GM18511 (cell line): ENCODE measurements at regions not wholly inside any gene's neighbourhood (a gene's known extent, or its start where the extent isn't known, plus 50 kb on each side); places are given as distances from the start of the nearest gene placed in this dataset.
"Not testable (repeated sequence)": the region's sequence is repeated elsewhere in the genome, so short reads cannot be mapped to it uniquely, and the experiment has no call there.

ENCODE experiments used
- ATAC-seq: cut with Tn5 transposase; IDR thresholded peaks from one replicate; pipeline ENCODE4 v1.9.1; 2021; ENCODE audit warnings: mild to moderate bottlenecking, moderate library complexity; ENCODE audit not compliant: unreplicated experiment

DNA sequence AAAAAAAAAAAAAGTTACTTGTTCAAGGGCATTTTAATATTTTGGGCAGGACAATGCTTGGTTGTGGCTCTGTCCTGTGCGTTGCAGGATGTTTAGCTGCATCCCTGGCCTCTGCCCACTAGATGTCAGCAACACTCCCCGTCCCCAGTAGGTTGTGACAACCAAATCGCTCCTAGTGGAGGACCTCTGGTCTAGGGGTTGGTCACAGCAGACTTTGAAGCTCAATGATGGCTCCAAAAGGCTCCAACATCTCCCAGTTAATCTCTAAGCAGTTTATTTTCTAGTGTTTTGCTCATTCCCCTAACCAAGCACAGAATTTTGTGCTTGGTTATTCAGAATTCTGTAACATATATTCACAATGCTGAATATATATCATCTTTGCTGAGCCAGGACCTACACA, 67.0 kb downstream of the CHRNA1 start:
- ATAC-seq = peak; percentile 95

DNA sequence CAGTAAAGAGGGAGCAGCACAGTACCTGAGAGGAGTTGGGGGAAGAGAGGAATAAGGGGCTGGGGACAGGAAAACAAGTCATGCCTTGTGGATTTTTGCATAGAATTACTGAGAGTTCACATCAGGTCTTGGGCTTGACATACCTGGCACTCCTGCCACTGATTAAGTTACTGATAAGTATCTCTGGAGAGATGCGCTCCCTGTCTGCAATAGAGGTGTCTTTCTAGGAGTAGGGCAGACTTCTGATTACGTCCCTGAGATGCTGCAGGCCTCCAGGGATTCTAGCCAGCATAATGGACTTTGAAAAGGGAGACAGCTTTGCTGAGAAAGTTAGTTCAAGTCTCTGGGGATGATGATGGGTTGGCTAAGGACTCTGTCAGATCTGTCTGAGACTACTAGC, 69.4 kb downstream of the CHRNA1 start:
- ATAC-seq = no peak

DNA sequence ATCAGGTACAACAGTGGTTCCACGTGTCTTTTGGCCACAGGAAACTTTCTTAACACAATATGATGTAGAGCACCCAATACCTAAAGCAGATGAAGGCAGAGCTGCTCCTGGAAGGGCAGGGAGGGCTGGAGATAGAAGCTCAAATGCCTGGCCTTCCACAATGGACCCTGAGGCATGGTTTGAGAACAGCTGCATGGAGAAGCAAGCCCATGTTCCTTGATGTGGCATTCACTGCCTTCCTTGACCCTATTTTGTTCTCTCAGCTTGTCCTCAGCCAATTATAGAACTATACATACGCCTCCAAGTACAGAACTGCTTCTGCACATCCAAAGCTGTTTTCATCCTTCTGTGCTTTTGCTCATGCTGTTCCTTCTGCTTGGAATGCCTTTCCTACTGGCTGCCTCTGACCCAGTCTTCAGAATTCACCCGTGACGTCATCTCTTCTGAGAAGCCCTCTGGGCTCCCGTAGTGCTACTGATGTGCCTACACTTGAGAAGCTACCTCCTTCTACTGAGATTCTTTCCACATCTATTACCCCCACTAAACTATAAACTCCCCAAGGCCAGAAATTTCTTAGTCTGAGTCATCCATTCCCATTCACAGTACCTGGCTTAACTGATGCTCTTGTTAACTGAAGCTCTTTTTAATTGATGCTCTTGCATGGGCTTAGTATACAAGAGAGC, 69.9 kb downstream of the CHRNA1 start:
- ATAC-seq = no peak

DNA sequence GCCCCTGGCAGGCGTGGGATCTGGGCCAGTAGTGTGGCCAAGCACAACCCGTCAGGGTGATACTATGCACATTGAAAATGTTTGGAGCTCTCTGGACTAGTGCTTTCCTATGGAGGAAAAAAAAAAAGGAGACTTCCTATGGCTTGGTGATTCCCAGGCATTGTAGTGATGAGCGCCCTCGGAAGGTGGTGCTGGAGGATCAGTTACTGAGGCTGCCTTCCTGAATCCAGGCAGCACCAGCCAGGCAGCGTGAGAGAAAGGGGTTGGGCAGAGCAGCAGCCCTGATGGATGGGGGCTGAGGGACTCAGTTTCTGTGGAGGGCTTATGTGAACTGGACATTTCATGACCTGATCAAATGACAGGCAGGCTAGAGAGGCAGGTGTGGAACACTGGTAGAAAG, 70.9 kb downstream of the CHRNA1 start:
- ATAC-seq = no peak

DNA sequence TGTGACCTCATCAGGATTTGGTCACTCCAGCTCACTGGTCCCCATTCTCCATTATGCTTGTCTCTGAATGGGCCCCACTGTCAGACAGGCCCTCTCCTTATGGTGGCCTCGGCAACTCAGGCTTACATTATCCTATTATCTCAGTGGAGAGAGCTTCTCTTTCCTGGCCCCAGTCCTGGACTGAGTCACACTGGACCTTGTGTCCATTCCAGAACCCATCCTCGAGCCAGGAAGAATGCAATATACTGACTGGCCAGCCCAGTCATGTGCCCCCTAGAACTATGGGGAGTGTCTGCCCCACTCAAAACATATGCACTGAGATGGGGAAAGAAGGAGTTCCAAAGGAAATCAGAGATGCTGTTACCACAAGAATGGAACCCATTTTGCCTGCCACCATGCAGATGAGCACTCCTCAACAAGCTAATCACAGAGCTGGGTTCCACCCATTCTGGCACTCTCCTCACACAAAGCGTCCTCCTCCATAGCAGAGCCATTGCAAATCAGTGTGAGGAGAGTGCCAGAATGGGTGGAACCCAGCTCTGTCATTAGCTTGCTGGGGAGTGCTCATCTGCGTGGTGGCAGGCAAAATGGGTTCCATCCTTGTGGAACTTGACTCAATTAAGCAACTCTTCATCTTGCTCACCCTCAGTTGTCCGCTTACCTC, 71.9 kb downstream of the CHRNA1 start:
- no peak for ATAC-seq

DNA sequence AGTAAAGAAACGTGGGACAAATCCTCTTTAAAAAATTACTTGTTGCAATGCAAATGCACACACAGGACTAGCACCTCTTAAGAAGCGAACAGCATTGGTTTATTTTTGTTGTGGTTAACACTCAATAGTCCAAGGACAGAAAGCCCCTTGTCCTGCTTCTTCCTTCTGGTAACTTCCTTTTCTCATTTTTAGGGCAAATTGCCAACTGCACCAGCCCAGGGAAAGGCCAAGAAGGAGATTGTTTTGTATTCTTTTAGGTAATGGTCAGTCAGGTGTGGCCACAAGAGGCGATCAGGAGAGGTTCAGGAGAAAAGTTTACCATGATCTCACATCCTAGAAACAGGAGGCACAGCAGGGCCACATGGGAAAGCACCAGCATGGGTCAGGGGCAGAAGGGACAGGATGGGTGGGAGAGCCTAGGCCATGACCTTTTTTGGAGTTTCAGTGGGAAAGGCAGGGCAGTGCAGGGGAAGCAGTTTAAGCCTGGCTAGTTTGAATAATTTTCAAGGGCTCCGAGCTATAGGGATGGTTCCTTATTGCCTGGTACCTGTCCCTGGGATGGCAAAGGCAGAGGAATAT, 73.0 kb downstream of the CHRNA1 start:
- ATAC-seq = no peak

DNA sequence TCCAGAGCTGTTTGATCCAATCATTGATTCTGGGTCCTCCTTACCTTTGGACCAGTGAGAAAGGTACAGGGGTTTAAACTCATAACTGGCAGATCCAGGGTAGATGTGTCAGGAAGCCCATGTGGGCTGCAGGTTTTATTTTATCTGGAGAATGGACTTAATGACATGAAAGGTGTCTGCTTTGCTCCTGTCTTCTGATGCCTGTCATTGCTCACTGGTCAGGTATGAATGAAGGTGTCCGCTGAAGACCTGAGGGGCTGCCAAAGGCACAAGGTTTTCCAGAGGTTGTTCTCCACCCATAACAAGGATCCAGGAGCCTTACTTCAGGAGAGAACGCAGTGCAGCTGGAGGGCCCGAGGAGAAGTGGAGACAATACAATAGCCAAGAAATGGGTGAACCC, 74.2 kb downstream of the CHRNA1 start:
- ATAC-seq = no peak

DNA sequence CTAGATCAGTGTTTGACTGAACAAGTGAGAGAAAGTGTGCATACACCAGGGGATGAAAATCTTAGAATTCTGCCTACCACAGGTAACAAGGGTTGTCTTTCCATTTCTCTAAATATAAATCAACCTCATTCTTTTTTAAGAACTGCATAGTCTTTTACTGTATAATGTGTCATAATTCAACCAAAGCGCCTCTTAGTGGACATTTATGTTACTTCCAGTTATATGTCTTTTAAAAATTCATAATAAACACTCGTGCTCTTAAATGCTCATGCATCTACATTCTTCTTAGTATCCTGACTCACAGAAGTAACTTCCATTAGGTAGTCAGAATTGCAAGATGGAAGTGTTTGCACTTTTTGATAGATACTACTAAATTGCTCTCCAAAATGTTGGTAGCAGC, 76.2 kb downstream of the CHRNA1 start:
- peak; percentile 50 for ATAC-seq

DNA sequence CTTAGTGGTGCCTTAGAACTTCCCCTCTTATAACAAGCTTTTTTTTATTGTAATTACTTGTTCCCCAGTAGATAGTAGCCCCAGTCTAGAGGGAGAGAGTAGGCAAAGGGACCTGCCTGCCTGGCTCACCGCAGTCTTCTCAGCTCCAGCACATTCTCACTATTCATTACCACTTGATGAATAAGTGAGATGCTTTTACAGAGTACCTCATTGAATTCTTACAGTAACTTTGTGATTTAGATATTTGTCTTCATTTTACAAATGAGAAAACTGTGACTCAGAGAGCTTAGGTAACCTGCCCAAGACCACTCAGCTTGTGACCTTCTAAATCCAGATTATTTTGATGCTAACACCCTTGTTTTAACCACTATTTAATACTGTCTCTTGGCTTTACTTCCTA, 77.8 kb downstream of the CHRNA1 start:
- no peak for ATAC-seq

DNA sequence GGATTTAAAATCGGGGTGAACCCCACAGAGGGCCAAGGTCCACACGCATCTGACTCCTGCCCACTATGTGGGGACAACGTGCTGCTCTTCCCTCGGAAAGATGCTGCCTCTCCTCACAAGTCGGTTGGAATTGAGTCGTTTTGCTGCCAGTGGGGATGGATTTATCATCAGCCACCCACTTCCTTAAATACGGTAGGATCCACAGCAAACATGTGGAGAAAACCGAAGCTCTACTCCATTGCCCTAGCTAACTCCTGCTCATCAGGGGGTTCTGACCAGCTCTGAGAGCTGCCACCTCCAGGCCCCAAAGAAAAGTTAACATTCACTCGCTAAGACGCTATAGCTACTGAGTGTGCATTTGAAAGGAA, 80.9 kb downstream of the CHRNA1 start:
- ATAC-seq = peak; percentile 42

DNA sequence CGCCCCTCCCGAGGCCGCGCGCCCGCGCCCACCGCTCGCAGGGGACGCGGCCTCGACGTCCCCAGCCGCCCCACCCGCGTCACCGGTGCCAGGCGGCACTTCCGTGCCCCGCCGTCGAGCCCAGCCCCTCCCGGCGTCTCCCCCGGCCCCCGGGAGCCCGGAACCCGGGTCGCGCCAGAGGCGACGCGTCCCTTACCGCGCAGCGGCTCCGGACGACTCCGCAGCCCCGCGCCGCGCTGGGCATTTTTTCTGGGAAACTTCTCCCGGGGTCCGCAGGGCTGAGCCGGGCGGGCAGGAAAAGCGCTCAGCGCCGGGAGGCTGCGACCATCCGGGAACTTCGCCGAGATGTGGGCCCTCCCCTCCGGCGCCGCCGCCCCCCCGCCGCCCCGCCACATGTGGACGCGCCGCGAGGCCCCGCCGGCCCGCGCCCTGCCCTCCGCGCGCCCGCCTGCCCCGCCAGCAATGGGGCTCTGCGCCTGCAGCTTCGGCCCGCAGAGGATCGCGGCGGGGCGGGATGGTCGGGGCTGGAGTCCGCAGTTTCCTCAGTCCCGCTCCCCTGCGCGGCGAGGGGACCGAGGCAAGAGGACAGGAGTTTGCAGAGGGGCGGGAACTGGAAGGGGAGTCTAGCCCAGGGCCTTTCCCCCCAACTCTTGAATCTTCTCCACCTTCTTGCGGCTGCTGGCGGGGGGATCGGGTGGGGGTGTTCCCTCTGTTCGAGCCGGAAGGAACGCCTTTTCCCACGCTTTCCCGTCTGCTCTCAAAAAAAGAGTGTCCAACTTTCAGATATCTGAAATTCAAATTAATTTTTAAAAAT, 81.5 kb downstream of the CHRNA1 start:
- peak; percentile 70 for ATAC-seq

DNA sequence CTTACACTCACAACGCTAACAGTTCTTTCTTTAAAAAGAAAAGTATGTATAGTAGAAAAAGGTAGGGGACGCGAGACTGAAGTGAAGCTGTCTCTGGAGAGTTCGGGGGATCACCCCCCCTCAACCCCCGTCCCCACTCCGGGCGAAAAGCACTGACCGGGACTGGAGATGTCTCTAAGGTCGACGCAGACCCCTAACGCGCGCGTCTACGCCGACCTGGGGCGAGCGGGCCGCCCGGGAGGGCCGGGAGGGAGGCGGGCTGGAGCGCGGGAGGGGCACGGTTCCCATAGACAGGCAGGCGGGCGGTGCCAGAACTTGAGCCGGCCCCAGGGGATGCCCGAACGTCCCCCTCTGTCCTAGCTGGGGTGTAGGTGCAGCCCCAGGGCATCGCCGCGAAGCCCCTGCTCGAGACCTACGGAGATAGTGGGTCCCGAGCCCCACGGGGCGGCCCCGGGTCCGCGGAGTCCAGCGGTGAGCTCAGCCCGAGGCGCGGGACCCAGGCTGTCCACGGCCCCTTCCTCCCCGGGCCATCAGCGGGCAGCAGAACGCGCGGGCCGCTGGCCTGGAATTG, 82.2 kb downstream of the CHRNA1 start:
- ATAC-seq = peak; percentile 50

DNA sequence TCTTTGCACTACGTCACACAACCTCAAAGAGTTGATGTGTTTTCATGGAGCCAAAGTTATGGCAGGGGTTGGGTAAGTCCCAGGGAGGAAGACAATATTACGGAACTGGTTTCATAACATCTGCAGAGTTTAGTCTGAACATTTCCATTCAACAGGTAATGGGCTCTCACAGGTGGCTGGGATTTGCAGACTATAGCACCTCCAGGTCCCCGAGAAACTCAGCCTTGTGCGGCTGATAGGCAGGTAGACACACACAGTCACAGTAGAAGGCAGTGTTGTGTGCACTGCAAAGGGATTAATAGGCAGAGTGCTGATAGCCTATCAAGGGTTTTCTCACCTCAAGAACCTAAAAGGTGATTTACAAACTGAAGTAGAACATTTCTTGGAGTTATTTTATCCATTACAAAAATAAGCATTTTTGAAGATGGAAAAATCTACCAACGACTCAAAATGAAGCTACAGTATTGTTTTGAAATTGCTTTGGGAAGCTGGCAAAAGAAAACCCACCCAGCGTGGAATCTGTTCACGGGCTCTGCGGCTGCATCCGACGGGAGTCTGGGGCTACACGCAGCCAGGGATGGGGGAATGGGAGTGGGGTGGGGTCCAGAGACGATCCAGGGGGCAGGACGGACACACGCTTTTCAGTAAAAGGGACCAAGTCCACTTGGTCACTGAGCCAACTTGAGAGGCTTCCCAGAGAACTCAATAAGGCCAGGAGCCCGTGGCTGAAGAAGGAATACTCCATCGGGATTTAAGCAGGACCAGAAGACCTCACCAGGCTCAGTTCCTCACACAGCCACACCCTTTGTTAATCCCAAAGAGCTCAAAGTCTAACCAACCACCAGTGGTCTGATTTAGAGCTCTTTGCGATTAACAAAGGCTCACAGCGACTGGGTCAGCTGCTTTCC, 82.9 kb downstream of the CHRNA1 start:
- ATAC-seq = no peak

DNA sequence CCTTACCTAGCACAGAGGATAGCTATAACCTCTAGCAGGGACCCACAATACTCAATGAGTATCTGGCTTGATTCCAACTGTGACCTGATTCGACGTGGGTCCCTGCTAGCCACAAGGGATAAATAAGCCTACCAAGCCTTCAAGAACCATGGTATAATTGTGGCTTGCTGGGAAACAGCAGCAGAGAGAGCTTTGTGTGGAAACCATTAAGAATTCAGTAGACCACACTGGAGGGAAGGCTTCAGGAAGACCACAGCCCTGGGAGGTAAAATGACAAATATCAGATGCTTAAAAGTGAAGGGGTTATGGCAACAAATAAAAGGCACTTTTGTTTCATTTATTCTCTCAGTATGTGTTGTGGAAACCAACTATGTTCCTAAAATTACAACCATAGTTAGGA, 82.6 kb upstream of the WIPF1 start:
- no peak for ATAC-seq

DNA sequence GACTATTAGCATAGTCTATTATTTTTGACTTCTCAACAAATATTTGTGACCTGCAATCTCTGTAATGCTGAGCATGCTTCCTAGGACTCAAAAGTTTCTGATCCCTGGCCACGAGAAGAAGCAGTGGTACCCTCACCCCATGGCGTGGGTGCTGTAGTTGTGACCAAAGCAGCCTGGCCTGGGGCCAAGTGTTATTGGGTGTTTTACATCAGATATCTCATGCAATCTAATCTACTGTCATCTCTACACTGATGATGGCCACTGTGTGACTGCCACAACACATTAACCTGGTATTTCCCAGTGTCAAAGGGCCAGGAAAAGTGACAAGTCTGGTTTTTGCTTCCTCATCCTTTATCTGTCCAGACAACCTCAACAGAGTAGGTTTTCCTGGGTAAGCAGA, 80.8 kb upstream of the WIPF1 start:
- ATAC-seq = no peak

DNA sequence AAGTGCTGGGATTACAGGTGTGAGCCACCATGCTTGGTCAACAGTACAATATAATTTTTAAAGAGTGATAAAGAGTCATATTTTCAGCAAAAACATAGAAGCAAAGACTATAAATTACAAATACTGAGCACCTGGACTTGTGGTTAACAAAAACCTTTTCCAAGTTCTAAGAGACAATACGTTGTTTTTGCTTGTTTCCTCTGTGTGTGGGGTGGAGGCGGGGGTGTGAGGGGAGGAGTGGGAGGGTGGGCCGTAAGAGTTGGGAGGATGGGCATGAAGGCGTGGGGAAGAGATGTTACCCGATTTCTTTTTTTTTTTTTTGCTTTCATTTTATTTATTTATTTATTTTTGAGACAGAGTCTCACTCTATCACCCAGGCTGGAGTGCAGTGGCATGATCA, 78.0 kb upstream of the WIPF1 start:
- ATAC-seq = no peak

DNA sequence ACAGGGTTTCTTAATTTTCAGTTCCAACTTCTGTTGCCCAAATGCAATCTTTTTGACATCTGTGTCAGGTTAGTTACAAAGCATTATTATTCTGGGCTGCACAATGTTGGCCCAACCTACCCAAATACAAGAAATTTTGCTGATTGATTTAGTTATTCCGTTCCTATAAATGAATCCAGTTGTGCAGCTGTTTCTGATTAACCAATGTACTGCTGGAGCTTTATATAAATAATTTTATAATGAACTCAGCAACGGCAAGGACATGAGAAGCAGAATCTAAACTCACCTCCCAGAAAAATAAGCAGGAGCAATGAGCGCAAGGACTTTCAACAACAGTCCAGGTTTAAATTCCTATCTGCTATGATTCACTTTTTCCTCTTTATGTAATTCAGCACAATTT, 76.3 kb upstream of the WIPF1 start:
- ATAC-seq = no peak

DNA sequence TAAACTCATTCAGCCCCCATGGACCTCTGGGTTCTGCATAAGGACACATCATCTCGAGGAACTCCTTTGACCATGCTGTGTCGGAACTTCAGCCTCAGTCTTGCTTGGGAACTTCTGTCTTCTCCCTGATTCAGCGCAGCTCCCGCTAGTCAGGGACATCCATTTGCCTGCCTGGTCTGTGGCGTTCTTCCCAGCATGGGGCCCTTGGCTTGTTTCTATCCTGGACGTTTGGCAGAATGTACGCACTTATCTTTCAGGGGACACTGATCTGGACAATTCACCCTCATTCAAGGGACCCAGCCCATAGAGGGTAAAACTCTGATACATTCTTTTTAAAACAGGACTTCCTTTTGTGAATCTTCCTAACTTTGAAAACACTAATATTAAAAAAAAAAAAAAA, 75.8 kb upstream of the WIPF1 start:
- ATAC-seq = no peak

DNA sequence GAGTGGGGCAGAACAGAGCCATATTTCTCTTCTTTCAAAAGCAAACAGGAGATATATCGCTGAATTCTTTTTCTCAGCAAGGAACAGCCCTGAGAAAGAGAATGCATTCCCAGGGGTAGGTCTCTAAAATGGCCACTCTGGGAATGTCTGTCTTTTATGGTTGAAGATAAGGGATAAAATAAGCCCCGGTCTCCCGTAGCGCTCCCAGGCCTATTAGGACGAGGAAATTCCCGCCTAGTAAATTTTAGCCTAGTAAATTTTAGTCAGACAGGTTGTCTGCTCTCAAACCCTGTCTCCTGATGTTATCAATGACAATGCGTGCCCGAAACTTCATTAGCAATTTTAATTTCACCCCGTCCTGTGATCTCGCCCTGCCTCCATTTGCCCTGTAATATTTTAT, 73.9 kb upstream of the WIPF1 start:
- ATAC-seq = not testable (repeated sequence)

DNA sequence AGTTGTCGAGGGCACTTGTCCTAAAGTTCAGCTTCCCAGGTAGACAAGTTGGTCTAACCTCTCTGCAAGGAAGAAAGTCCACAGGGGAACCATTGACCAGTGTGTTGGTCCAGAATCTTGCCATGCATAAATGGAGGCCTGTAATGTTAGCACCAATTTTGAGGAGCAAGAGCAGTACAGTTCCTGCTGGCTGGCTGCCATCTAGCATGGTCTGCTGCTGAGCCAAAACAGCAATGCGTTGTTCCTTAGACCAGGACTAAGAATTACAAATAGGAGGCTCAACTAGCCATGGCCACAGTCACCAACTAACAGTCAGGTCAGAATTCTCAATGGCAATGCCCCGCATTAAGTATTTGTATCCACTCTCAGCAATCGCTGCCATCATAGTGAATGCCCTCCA, 72.8 kb upstream of the WIPF1 start:
- no peak for ATAC-seq
